ENCODE measurements at regions not wholly inside any gene's neighbourhood (a gene's known extent, or its start where the extent isn't known, plus 50 kb on each side); places are given as distances from the start of the nearest gene placed in this dataset.

DNA sequence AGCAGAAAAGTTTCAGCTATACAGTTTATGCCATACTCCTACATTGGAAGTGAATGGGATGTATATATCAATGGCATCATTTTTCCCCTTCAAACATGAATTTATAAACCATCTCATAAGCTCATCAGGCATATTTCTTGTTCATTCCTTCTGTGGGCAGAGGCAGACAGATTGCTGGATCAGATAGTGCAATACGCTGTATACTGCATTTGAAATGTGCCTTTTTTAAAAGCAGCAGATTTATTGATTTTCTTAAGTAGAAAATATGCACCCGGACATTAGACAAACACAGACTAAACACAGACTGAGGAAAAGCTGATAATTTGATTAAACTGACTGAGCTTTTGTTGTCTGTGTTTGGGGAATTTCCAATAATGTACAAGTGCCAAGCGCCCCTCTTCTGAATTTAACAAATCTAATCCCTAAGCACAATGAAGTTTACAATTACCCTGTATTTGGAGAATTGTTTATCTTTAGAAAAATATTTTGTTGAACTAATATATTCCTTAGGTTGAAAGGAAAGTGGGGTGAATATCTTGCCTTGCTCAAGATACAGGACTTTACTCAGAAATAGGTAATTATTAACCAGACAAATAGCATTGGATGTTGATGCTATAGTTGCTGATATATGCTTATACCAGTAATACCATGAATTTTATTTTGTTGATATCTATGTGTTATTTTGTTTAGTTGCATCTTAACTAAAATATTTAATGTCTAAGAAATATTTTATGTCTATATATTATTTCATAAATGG, 566.6 kb upstream of the MEF2C start:
- DNase-seq (ENCODE audit: low read depth in 4 of 4, low spot score in 3 of 4): no peak

- no peak for DNase-seq (ENCODE audit: low read depth in 4 of 4, low spot score in 3 of 4)
Observed at GRCh38 chr5:89447027-89447426, 564.0 kb upstream of the MEF2C start.

GRCh38 chr5:89445106-89445745, 562.2 kb upstream of the MEF2C start:
- DNase-seq (ENCODE audit: low read depth in 4 of 4, low spot score in 3 of 4): no peak

DNA sequence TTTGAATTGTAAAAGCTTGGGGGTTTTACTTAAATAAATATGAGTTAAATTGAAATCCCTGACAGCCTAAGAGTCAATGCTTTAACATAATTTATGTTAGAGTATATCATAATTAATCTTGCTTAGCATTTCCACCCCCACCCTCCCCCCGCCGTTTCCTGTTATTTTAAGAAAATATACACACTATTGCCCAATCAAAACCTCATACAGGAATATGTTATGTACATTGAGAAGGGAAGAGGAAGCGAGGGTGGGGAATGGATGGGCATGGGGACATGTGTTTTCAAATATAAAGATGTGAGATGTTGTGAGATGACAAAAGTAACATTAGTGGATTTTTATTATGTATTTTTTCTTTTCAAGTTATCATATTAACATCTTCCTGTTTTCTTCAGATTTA, 561.1 kb upstream of the MEF2C start:
- no peak for DNase-seq (ENCODE audit: low read depth in 4 of 4, low spot score in 3 of 4)

- DNase-seq (ENCODE audit: low read depth in 4 of 4, low spot score in 3 of 4): no peak
Observed at GRCh38 chr5:89443508-89443907, 560.5 kb upstream of the MEF2C start.

- DNase-seq (ENCODE audit: low read depth in 4 of 4, low spot score in 3 of 4): no peak
Observed at GRCh38 chr5:89441965-89442364, 559.0 kb upstream of the MEF2C start.

- DNase-seq (ENCODE audit: low read depth in 4 of 4, low spot score in 3 of 4): no peak
Observed at GRCh38 chr5:89440670-89441069, 557.7 kb upstream of the MEF2C start.

- no peak for DNase-seq (ENCODE audit: low read depth in 4 of 4, low spot score in 3 of 4)
Observed at GRCh38 chr5:89437450-89438435, 554.8 kb upstream of the MEF2C start.

DNA sequence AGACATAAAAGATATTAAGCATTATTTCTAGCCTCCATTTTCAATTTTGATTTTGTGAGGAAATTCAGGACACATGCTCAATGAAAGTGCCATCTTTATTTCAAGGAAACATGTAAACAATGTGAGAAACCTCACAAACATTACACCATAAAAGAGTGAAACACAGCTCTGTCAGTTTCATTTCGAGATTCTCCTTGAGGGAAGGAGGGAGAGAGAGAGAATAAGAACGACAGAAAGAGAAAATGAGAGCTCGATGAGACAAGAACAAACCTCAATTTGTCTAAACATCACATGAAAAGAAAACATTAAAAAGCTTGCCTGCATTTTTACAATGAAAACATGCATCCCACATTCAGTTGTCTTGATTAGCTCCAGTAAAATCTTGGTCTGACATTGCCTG, 553.5 kb upstream of the MEF2C start:
- DNase-seq (ENCODE audit: low read depth in 4 of 4, low spot score in 3 of 4): no peak

DNA sequence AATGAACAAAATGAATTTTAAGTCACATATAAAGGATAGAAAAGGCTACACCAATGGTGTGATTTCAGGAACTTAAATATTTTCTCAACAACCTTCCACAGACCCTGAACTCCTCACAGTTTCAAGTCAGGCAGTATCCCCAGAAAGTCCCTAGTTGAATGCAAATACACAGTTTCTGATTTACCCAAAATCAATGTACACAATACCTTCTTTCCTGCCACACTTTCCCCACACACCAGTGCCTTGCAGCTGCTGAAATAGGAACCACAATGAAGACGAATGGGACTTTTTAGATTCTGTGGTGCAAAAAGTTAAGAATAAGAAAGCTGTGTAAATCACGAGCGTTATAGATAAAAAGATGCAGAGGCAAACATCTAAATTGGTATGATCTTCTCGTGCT, 552.4 kb upstream of the MEF2C start:
- no peak for DNase-seq (ENCODE audit: low read depth in 4 of 4, low spot score in 3 of 4)

DNA sequence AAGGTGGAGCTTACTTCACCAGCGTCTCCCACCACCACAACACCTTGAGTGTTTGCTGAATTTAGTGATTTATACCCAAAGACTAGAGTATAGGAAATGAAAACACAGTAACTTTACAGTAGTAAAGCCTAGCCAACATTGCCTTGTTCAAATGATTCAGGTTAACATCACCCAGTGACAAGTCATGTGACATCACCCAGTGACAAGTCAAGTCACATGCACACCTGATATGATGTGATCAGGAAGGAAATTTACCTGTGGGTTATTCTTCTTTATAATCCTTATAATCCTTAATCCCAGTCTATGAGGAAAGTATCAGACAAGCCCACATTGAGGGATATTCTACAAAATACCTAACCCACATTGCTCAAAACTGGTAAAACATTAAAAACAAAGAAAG, 545.6 kb upstream of the MEF2C start:
- no peak for DNase-seq (ENCODE audit: low read depth in 4 of 4, low spot score in 3 of 4)

DNA sequence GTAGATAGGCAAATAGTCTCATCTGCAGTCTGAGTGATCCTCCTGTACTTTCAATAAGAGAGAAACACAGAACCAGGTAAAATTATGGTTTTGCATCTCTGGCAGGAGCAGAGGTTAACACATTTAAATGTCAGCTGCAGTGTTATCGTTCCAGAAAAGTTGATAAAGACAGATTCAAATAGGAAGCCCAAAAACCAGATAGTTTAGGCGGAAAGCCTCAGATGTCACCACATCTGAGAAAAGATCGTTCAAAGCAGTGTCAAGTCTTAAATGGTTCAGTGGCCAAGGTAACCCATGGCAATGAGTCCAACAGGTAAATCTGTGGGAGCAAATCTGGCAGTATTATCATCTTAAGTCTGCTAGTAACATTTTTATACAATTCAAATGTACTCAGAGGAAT, 542.1 kb upstream of the MEF2C start:
- DNase-seq (ENCODE audit: low read depth in 4 of 4, low spot score in 3 of 4): no peak

DNA sequence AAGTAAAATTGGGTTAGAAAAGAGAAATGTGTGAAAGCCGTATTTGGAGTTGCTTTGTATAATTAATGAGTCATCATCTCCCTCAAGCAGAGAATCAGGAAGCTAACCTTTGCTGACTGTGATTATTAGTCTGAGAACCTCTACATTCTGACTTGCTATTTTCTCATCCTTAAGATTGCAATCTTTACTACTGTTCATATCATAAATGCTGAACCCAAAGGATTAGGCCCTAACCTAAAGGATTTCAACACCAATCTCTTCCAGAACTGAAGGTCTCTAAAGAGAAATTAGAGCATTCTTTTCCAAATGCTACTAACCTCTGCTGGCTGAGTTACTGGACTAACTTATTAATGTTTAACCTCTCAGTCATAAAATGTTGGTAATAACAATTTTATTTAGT, 538.1 kb upstream of the MEF2C start:
- DNase-seq (ENCODE audit: low read depth in 4 of 4, low spot score in 3 of 4): no peak

GRCh38 chr5:89418407-89419085, 535.6 kb upstream of the MEF2C start:
- DNase-seq (ENCODE audit: low read depth in 4 of 4, low spot score in 3 of 4): no peak

DNA sequence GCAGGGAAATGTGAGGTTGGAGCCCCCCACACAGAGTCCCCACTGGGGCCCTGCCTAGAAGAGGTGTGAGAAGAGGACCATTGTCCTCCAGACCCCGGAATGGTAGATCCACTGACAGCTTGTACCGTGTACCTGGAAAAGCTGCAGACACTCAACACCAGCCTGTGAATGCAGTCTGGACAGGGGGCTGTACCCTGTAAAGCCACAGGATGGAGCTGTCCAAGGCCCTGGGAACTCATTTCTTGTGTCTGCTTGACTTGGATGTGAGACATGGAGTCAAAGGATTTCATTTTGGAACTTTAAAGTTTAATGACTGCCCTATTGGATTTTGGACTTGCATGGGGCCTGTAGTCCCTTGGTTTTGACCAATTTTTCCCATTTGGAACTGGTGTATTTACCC, 535.0 kb upstream of the MEF2C start:
- DNase-seq (ENCODE audit: low read depth in 4 of 4, low spot score in 3 of 4): no peak

DNA sequence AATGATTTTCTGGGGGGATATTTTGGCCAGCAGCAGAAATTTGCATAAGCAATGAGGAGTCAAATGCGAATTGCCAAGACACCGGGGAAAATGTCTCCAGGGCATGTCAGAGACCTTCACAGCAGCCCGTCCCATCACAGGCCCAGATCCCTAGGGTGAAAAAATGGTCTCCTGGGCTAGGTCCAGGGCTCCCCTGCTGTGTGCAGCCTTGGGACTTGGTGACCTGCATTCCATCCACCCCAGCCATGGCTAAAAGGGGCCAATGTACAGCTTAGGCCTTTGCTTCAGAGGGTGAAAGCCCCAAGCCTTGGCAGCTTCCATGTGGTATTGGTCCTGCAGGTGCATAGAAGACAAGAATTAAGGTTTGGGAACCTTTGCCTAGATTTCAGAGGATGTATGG, 534.5 kb upstream of the MEF2C start:
- no peak for DNase-seq (ENCODE audit: low read depth in 4 of 4, low spot score in 3 of 4)

DNA sequence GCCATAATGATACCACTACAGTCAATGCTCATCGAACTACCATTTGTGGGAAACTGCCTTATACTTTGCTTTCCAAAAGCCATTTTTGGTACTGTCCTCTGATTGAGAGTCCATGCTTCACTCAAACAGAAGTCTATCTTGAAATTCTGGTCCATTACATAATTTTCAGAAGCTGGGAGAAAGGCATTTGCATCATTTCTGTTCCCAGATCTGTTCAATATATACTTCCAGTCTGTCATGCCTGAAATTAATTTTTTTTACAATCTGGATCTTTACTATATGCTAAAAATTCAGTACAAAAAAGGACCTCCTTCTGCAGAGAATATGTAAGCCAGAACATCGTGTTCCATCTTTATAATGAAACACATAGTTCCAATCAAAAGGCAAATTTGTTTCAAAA, 528.9 kb upstream of the MEF2C start:
- no peak for DNase-seq (ENCODE audit: low read depth in 4 of 4, low spot score in 3 of 4)

DNA sequence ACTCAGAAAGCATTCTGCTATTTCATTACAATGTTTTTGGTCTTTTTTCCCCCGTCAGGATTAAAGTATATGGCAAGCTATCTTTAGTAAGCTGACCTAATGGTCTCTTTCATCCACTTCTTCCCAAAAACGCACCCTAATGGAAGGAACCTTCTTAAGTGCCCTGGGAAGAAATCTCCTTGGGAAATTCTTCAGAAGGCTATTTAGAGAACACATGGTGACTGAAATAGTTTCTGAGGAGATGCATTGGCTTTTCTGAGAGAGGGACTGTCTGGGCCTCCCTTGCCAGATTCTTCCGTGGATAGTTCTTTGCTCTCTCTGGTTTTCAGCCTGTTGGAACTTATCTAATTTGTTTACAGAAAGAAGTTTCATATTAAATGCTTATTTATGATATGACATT, 524.1 kb upstream of the MEF2C start:
- DNase-seq (ENCODE audit: low read depth in 4 of 4, low spot score in 3 of 4): no peak

DNA sequence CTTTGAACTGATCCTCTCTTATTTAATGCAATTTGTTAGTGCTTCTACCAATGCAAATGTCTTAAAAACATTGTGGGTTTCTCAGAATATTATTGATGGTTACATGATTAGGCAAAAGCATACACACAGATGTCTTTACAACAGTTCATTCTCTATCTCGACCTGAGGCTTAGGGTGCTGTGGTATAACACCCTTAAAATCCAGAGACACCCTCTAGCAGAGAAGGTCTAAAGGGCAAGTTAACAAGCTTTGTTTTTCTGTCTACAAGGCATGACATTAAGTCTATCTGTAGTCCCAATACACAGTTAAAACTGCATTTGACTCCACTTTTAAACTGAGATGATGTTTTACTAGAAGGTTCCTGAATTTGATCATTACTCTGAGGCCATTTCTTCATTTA, 518.7 kb upstream of the MEF2C start:
- DNase-seq (ENCODE audit: low read depth in 4 of 4, low spot score in 3 of 4): no peak

DNA sequence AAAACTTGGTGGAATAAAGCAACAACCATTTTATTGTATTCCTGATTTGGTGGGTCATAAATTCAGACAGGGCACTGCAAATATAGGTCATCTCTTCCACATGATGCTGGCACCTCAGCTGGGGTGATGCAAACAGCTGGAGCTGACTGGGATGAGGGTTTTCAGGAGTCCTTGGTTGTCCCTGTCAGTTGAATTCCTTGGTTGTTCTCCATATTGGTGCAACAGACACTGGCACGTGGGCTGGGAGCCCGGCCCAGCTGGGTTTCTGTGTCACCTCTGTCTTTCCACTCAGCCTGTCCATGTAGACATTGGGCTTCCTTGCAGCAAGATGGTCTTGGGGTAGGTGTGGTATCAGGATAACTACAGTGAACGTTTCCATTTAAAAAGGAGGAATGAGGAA, 518.0 kb upstream of the MEF2C start:
- no peak for DNase-seq (ENCODE audit: low read depth in 4 of 4, low spot score in 3 of 4)

- no peak for DNase-seq (ENCODE audit: low read depth in 4 of 4, low spot score in 3 of 4)
Observed at GRCh38 chr5:89399548-89399947, 516.6 kb upstream of the MEF2C start.
